NCI-H82 treated with DMSO at 0.1 percent for 48 hours (cell line): ENCODE measurements at regions not wholly inside any gene's neighbourhood (a gene's known extent, or its start where the extent isn't known, plus 50 kb on each side); places are given as distances from the start of the nearest gene placed in this dataset.

Experiments used
- DNase-seq: peaks from one replicate; lab custom pipeline; 2025; ENCODE audit not compliant: unreplicated experiment; lab: John Stamatoyannopoulos, UW

DNA sequence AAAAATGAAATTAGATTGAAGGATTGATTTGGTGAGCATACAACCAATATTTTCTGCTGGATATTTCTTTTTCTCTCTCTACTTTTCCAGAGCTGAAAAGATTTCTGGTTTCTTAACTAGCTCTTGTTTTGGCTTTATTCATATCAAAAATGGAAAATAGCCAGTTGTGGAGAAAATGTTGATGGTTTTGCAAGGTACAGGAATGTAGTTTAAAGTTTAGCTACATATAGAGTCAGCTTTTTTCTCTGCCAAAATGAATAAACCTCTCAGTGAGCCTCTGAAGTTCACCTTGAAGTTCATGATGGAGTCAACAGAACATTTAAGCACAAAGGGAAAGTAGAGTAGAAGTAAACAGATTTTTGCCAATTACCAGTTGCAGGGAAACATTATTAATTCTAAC is 720.5 kb upstream of the ALCAM start:
- DNase-seq = no peak

DNA sequence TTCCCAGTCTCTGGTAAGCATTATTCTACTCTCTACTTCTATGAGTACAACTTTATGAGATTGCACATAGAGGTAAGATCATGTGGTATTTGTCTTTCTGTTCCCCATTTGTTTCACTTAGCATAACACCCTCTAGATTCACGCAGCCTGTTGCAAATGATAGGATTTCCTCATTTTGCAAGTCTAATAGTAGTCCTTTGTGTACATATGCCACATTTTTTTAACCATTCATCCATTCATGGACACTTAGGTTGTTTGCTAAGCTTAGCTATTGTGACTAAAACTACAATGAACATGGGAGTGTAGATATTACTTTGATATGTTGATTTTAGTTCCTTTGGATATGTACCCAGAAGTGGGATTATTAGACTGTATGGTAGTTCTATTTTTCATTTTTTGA is 717.9 kb upstream of the ALCAM start:
- DNase-seq = no peak

DNA sequence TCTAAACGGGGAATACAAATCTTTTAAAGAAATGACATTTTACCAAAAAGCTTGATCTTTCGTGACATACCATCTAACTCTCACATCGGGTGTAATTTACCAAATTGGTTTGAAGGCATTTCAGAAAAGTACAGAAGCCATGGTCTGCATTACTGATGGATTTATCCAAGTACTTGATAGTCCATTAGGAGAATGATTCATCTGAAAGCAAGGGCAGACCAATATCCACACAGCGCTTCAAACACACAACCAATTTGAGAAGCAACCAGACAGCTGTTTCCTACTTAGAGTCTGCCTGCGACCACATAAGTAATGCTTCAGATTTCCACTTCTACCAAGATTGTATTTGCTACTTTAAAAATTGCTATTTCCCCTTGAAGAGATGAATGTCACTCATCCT is 697.6 kb upstream of the ALCAM start:
- no peak for DNase-seq

DNA sequence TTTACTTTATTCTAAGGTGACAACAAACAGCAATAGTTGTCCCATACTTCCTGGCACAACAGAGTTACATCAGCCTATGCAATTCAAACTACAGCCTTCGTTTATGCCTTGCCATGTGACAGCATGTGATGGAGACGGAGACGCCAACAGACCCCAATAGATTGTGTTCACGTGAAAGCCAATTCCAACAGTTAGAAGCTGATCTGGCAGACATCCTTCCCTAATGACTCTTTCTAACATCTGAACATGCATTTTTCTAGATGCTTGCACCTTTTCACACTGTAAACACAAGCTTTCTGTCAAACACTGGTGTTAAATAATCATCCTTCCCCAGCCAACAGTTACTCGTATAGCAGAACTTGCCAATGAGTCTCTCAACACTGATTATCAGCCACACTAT is 694.4 kb upstream of the ALCAM start:
- no peak for DNase-seq

DNA sequence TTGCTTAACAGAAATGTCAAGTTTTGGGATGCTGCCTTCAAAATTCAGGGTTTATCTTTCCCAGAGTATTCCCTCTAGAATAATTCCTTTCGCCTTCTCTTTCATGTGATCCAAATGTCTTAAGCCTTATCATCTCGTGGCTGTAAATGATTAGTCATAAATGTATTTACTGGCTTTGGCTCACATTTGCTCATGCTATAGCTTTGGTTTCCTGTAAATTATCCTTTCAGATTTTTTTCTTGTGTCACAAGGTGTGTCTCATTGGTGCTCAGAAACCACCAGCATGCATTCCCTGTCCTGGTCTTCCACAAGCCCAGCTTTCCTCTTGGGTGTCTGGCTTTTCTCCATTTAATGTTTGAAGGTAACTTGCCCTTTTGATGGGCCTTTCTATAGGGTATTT is 692.7 kb upstream of the ALCAM start:
- no peak for DNase-seq

DNA sequence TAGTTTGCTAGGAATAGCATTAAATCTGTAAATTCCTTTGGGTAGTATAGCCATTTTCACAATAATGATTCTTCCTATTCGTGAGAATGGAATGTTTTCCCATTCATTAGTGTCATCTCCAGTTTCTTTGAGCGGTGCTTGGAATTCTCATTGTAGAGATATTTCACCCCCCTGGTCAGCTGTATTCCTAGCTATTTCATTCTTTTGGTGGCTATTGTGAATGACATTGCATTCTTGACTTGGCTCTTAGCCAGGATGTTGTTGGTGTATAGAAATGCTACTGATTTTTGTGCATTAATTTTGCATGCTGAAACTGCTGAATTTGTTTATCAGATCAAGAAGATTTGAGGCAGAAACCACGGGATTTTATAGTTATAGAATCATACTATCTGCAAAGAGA is 690.5 kb upstream of the ALCAM start:
- DNase-seq = no peak

GRCh38 chr3:104677932-104678331 is 688.8 kb upstream of the ALCAM start:
- DNase-seq = no peak

GRCh38 chr3:104685492-104685891 is 681.2 kb upstream of the ALCAM start:
- DNase-seq = no peak

GRCh38 chr3:104687362-104687761 is 679.3 kb upstream of the ALCAM start:
- DNase-seq = no peak

GRCh38 chr3:104696470-104696869 is 670.2 kb upstream of the ALCAM start:
- DNase-seq = no peak

DNA sequence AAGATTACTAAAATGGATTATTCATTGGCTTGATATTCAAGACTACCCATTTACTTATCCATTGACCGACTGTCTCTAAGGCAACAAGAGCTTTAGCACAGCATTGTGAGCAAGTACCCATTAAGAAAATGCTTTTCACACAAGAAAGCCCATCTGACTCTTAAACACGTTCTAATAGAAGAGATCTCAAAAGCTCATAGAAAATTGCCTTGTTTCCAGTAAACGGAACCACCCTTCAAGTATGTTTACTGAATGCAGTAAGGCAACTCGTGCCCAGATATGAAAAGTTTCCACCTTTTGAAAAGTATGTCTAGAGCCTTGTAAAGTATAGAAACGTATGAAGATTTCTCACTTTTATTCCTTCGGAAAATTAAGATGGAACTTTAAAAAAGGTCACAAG is 655.3 kb upstream of the ALCAM start:
- no peak for DNase-seq

GRCh38 chr3:104715972-104716371 is 650.7 kb upstream of the ALCAM start:
- DNase-seq = no peak

GRCh38 chr3:104717828-104718196 is 648.9 kb upstream of the ALCAM start:
- DNase-seq = no peak

GRCh38 chr3:104723000-104723399 is 643.7 kb upstream of the ALCAM start:
- DNase-seq = no peak

DNA sequence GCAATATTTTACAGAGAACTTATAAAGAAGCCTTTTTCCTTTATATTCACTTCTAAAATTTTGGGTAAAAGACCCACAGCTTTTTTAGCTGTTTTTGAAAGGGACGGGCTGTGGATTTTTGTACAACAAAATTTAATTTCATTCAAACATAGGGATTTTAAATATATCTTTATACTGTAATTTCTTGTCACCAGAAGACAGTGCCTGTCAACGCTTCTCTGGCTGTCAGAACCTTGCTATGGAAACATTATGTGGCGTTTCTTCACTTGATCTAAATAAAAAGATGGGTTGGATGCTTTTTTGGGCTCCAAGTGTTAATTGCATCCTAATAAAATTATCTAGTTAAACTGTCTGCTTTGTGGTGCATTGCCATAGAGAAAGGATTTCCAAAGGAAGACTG is 635.6 kb upstream of the ALCAM start:
- no peak for DNase-seq

DNA sequence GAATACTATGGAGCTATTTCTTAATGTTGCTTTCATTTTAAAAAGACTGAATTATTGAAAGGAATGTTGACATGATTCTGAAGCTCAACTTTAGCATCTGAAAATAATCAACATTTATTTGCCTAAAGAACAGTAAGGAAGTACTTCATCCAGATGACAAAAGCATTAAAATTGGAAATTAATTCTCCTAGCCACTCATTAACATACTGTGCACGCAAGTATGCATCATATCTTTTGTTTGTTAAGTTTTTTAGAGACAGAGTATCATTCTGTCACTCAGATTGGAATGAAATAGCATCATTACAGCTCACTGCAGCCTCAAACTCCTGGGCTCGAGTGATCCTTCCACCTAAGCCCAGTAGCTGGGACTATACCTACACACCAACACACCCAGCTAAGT is 632.1 kb upstream of the ALCAM start:
- no peak for DNase-seq

DNA sequence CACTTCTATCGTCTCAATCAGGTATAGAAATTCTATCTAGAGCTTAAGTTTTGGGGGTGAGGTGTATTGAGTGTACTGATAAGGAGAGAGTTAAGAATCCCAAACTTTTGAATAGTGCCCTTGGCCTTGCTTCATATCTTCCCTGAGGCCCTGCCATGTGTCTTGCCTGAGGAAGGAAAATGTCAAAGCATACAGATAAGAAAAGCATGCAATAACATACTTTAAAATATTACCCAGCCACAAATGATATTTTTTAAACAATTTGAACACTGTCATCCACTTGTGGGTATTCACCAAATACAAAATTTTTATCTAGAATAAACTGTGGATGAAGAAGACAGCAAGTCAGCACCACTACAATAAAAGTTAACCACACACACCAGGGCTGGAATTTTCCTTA is 631.0 kb upstream of the ALCAM start:
- DNase-seq = no peak

DNA sequence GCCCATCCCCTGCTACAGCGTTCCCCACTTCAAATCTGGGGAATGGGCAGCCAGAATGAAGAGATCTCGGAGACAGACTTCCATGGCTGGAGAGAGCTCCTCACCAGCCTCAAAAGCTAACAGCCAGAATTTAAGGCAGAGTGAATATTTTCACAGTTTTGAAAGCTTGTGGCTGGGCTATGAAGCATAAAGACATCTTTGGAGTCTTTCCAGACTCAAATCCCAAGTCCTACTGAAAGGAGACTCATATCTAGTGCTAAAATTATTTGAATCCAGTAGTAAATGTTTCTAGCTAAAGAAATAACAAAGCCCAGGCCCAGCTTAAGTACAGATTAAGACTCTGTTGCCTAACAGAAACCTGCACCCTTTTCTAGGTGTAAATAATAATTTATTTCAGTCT is 628.4 kb upstream of the ALCAM start:
- no peak for DNase-seq

- no peak for DNase-seq
These were observed 625.8 kb upstream of the ALCAM start for GRCh38 chr3:104740874-104741379.

DNA sequence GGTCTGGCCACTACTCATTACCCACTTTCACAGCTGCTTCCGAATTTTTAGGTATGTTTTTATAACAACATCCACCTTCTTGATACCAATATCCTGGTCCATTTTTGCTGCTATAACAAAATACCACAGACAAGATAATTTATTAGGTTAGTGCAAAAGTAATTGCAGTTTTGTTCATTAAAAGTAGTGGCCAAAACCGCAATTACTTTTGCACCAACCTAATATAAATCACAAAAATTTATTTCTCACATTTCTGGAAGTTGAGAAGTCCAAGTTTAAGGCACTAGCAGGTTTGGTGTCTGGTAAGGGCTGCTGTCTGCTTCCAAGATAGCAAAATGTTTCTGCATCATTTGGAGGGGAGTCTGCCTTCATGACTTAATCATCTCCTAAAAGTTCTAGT is 624.7 kb upstream of the ALCAM start:
- no peak for DNase-seq

- DNase-seq = peak; percentile 55
These were observed 621.4 kb upstream of the ALCAM start for GRCh38 chr3:104745313-104745712.

DNA sequence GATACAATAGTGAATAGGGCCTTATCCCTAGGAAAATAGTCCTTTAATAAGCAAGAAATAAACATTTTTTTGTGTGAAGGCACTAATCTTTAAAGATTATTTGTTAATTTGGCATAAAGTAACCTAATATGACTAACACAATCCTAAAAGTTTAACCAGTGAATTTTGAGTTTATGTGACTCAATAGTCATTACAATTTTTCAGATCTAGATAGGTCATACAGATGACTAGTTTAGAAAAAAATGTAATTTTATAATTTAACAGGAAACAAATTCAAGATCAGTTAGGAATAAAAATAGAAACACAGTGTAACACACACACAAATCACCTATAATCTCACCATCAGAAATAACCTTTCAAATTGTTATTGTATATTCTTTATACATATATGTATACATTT is 620.7 kb upstream of the ALCAM start:
- DNase-seq = no peak

DNA sequence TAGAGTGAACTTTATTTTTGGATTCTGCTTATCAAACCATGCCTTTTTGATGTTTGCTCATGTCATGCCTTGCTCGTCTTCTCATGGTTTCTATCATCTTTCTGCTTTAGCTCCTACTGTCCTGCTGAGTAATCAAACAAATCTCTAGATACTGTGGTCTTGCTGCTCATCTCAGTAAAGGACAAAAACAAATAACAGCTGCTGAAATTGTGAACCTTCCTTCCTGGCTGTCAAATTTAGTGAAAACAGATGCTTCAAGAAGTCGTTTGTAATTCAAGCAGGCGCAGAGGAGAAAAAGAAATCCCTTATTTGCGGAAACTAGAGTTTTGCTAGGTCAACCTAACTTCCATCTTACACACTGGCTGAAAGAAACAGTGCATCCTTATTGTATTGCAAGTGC is 616.1 kb upstream of the ALCAM start:
- DNase-seq = no peak

DNA sequence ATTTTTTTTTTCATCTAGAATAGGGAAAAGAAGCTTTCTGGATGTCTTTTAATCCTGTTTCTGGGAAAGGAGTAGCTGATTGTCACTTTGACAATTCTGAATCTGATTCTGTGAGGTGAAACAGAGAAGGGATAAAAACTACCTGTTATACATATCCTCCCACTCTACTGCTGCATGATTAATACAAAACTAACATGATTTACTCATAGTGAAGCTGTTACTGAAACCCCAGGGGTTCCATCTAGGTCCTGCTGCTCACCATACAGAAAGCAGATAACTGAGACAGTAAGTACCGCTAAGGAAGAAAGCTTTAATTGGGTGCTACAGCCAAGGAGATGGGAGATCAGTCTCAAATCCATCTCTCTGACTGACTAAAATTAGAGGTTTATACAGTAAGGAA is 610.9 kb upstream of the ALCAM start:
- DNase-seq = no peak
